ENCODE measurements at regions not wholly inside any gene's neighbourhood (a gene's known extent, or its start where the extent isn't known, plus 50 kb on each side); places are given as distances from the start of the nearest gene placed in this dataset.
"Not testable (repeated sequence)": the region's sequence is repeated elsewhere in the genome, so short reads cannot be mapped to it uniquely, and the experiment has no call there.

DNA sequence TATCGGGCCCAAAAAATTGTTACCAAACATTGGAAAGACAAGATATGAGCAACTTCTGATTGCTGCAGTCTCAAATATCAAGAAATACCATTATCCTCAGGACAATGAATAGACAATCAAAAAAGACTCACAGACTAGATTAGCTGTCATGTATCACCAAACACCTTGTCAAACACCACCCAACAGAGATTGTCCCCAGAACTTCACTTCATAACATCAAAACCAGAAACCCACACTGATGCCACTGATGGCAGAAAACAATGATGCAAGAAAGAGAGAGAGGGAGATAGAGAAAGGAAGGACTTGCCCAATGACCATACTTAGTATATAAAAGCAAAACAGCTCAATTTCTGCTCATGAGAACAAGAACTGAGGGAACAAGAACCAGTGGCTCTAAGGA is 56.0 kb upstream of the PPIAL4F start:
- TF ChIP-seq, protein P1, sequence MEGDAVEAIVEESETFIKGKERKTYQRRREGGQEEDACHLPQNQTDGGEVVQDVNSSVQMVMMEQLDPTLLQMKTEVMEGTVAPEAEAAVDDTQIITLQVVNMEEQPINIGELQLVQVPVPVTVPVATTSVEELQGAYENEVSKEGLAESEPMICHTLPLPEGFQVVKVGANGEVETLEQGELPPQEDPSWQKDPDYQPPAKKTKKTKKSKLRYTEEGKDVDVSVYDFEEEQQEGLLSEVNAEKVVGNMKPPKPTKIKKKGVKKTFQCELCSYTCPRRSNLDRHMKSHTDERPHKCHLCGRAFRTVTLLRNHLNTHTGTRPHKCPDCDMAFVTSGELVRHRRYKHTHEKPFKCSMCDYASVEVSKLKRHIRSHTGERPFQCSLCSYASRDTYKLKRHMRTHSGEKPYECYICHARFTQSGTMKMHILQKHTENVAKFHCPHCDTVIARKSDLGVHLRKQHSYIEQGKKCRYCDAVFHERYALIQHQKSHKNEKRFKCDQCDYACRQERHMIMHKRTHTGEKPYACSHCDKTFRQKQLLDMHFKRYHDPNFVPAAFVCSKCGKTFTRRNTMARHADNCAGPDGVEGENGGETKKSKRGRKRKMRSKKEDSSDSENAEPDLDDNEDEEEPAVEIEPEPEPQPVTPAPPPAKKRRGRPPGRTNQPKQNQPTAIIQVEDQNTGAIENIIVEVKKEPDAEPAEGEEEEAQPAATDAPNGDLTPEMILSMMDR (conservative IDR thresholded peaks at IDR 0.05; ENCODE audit: low read depth, low read length), result not testable (repeated sequence)
- not testable (repeated sequence) for TF ChIP-seq RAD21 (IDR thresholded peaks at IDR 0.05; ENCODE audit: low read length); POLR2A (IDR thresholded peaks at IDR 0.05; ENCODE audit: low read depth, low read length); CHD1 (IDR thresholded peaks at IDR 0.05; ENCODE audit: low read depth, low read length); RCOR1 (IDR thresholded peaks at IDR 0.05; ENCODE audit: insufficient replicate concordance, low read length); SMC3 (IDR thresholded peaks at IDR 0.05; ENCODE audit: low read depth, low read length); MXI1 (IDR thresholded peaks at IDR 0.05; ENCODE audit: borderline replicate concordance, low read depth, low read length); MAFK (IDR thresholded peaks at IDR 0.05; ENCODE audit: low read depth, low read length); NFE2L2 (IDR thresholded peaks at IDR 0.05; ENCODE audit: low read depth, low read length)
- TF ChIP-seq, protein P2, sequence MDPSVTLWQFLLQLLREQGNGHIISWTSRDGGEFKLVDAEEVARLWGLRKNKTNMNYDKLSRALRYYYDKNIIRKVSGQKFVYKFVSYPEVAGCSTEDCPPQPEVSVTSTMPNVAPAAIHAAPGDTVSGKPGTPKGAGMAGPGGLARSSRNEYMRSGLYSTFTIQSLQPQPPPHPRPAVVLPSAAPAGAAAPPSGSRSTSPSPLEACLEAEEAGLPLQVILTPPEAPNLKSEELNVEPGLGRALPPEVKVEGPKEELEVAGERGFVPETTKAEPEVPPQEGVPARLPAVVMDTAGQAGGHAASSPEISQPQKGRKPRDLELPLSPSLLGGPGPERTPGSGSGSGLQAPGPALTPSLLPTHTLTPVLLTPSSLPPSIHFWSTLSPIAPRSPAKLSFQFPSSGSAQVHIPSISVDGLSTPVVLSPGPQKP (IDR thresholded peaks at IDR 0.05; ENCODE audit: borderline replicate concordance, low read depth, low read length), result not testable (repeated sequence)
